ENCODE measurements at regions not wholly inside any gene's neighbourhood (a gene's known extent, or its start where the extent isn't known, plus 50 kb on each side); places are given as distances from the start of the nearest gene placed in this dataset.
A peak's percentile ranks its signal among the peaks of the same experiment; 100 is the strongest.

- H3K4me3 ChIP-seq (replicated peaks in 1 of 3; ENCODE audit: low read depth in 2 of 3, low read length in 3 of 3) = no peak overlapping the region
- intact Hi-C loops (cut with micrococcal nuclease) = no loop called here
- no peaks in the 10 kb centered on the region for H3K79me2 ChIP-seq (ENCODE audit: insufficient read depth, low read length)
- no peaks in the 10 kb centered on the region for H3K4me1 ChIP-seq (ENCODE audit: control insufficient read depth in 1 of 2, insufficient read depth in 2 of 2, low read length in 2 of 2)
- H3K27ac Mint-ChIP-seq = no peak overlapping the region
- no peaks in the 10 kb centered on the region for H3K36me3 ChIP-seq (replicated peaks in 1 of 2; ENCODE audit: control insufficient read depth in 1 of 2, insufficient read depth in 2 of 2, low read length in 2 of 2)
- no peaks in the 10 kb centered on the region for H3K4me1 Mint-ChIP-seq
- DNase-seq = no peak
- H3K9me3 Mint-ChIP-seq = peaks cover 0 to 11% (median 7%) of the 10 kb centered on the region in 7 donors
- no peak overlapping the region for H2AFZ ChIP-seq (ENCODE audit: insufficient read depth, low read depth, low read length, poor library complexity, severe bottlenecking)
- peaks cover 4 to 5% of the 10 kb centered on the region in 2 donors for H3K9me3 ChIP-seq (replicated peaks in 1 of 2; ENCODE audit: control insufficient read depth in 1 of 2, insufficient read depth in 1 of 2, low read length in 2 of 2)
- WGBS (ENCODE audit: insufficient coverage) = 80% methylated on average over 3 of the region's 3 CpGs
- no peak overlapping the region for H3K9ac ChIP-seq (ENCODE audit: insufficient read depth, low read length, poor library complexity, severe bottlenecking)
- no peaks in the 10 kb centered on the region for H3K36me3 Mint-ChIP-seq
- H3K27me3 ChIP-seq (ENCODE audit: control insufficient read depth in 2 of 2, insufficient read depth in 2 of 2, low read length in 2 of 2) = no peaks in the 10 kb centered on the region
- no peaks in the 10 kb centered on the region for H3K27me3 Mint-ChIP-seq (ENCODE audit: low read depth in 3 of 3)
- H4K20me1 ChIP-seq (ENCODE audit: insufficient read depth, low read length) = no peaks in the 10 kb centered on the region
- no peak overlapping the region for H3K4me2 ChIP-seq (replicated peaks; ENCODE audit: extremely low read depth, low read length, poor library complexity, severe bottlenecking)
- no peak overlapping the region for H3K4me3 Mint-ChIP-seq
- no peak for TF ChIP-seq CTCF (IDR thresholded peaks at IDR 0.05)
- no peak overlapping the region for H3K27ac ChIP-seq (ENCODE audit: low read depth in 1 of 2, low read length in 2 of 2)
Measured at GRCh38 chr1:57655161-57655560, 231.3 kb upstream of the DAB1 start.

GRCh38 chr1:57644667-57645066, 220.8 kb upstream of the DAB1 start:
- DNase-seq = no peak
- Histone ChIP-seq H3K27me3 (ENCODE audit: control insufficient read depth in 2 of 2, insufficient read depth in 2 of 2, low read length in 2 of 2) (no peaks in the 10 kb centered on the region), H3K27ac (ENCODE audit: low read depth in 1 of 2, low read length in 2 of 2) (no peak overlapping the region), H3K79me2 (ENCODE audit: insufficient read depth, low read length) (no peaks in the 10 kb centered on the region), H3K4me2 (replicated peaks; ENCODE audit: extremely low read depth, low read length, poor library complexity, severe bottlenecking) (no peak overlapping the region), H3K4me1 (ENCODE audit: control insufficient read depth in 1 of 2, insufficient read depth in 2 of 2, low read length in 2 of 2) (no peaks in the 10 kb centered on the region), H4K20me1 (ENCODE audit: insufficient read depth, low read length) (no peaks in the 10 kb centered on the region), H3K9ac (ENCODE audit: insufficient read depth, low read length, poor library complexity, severe bottlenecking) (no peak overlapping the region), H3K36me3 (replicated peaks in 1 of 2; ENCODE audit: control insufficient read depth in 1 of 2, insufficient read depth in 2 of 2, low read length in 2 of 2) (no peaks in the 10 kb centered on the region), H2AFZ (ENCODE audit: insufficient read depth, low read depth, low read length, poor library complexity, severe bottlenecking) (no peak overlapping the region), H3K9me3 (replicated peaks in 1 of 2; ENCODE audit: control insufficient read depth in 1 of 2, insufficient read depth in 1 of 2, low read length in 2 of 2) (no peaks in the 10 kb centered on the region), H3K4me3 (replicated peaks in 1 of 3; ENCODE audit: low read depth in 2 of 3, low read length in 3 of 3) (no peak overlapping the region)
- H3K36me3 Mint-ChIP-seq = no peaks in the 10 kb centered on the region
- no peak for TF ChIP-seq CTCF (IDR thresholded peaks at IDR 0.05)
- intact Hi-C loops (cut with micrococcal nuclease) = no loop called here
- H3K4me1 Mint-ChIP-seq = peaks cover 2% of the 10 kb centered on the region
- H3K27ac Mint-ChIP-seq = peak overlapping the region in 1 of 7 donors; percentile 8
- peaks cover 0 to 3% (median 1%) of the 10 kb centered on the region in 3 donors for H3K27me3 Mint-ChIP-seq (ENCODE audit: low read depth in 3 of 3)
- H3K4me3 Mint-ChIP-seq = no peak overlapping the region
- peaks cover 0 to 3% (median 0%) of the 10 kb centered on the region in 7 donors for H3K9me3 Mint-ChIP-seq
- WGBS (ENCODE audit: insufficient coverage) = 100% methylated on average over 1 of the region's 2 CpGs
